Astrocyte (in vitro differentiated cells and primary cell): ENCODE measurements at regions not wholly inside any gene's neighbourhood (a gene's known extent, or its start where the extent isn't known, plus 50 kb on each side); places are given as distances from the start of the nearest gene placed in this dataset.

Source experiments
- CTCF ChIP-seq: IDR thresholded peaks from 2 replicates; pipeline ENCODE4 v1.5.1; 2011; ENCODE audit warnings: low read depth, mild to moderate bottlenecking, inconsistent platforms, low read length, moderate library complexity; ENCODE audit not compliant: insufficient read depth
- EZH2 ChIP-seq: IDR thresholded peaks from 2 replicates; pipeline ENCODE4 v1.6.1; 2012; ENCODE audit warnings: mild to moderate bottlenecking, low read length, inconsistent platforms; ENCODE audit not compliant: insufficient read depth

GRCh38 chr2:66688951-66689350, 254.0 kb downstream of the MEIS1 start:
- TF ChIP-seq CTCF (no peak), EZH2 (no peak)
